ENCODE measurements at regions not wholly inside any gene's neighbourhood (a gene's known extent, or its start where the extent isn't known, plus 50 kb on each side); places are given as distances from the start of the nearest gene placed in this dataset.

- ChIA-PET POLR2A (no interaction called here), CTCF (no interaction called here)
Measured at GRCh38 chr1:201736707-201737320, 92.1 kb upstream of the IPO9 start.

- POLR2A ChIA-PET = no interaction called here
Measured at GRCh38 chr1:201737352-201738060, 91.5 kb upstream of the IPO9 start.

GRCh38 chr1:201739080-201739479 is 89.9 kb upstream of the IPO9 start:
- POLR2A ChIA-PET = no interaction called here
- CTCF ChIA-PET = interaction anchor here (1.3 kb wide), 1 partner anchor 180 kb away, joined by 4 read pairs; no protein-coding TSS in a partner anchor

More at GRCh38 chr1:201737352-201738060, 91.5 kb upstream of the IPO9 start:
- CTCF ChIA-PET = no interaction called here

GRCh38 chr1:201739492-201740085 is 89.4 kb upstream of the IPO9 start:
- ChIA-PET CTCF (interaction anchor here (1.2 to 1.3 kb wide), 2 partner anchors 53 to 181 kb away, joined by 4 read pairs; no protein-coding TSS in a partner anchor), POLR2A (interaction anchor here (0.7 kb wide), 1 partner anchor 941 kb away, joined by 3 read pairs; no protein-coding TSS in a partner anchor)

- ChIA-PET CTCF (interaction anchor here (1.2 to 1.3 kb wide), 2 partner anchors 53 to 181 kb away, joined by 4 read pairs; no protein-coding TSS in a partner anchor), POLR2A (interaction anchor here (0.7 kb wide), 1 partner anchor 941 kb away, joined by 3 read pairs; no protein-coding TSS in a partner anchor)
Measured at GRCh38 chr1:201740086-201740541, 88.8 kb upstream of the IPO9 start.

GRCh38 chr1:201740670-201741111 is 88.3 kb upstream of the IPO9 start:
- POLR2A ChIA-PET = no interaction called here
- CTCF ChIA-PET = interaction anchor here (1.2 kb wide), 1 partner anchor 52 kb away, joined by 4 read pairs; no protein-coding TSS in a partner anchor

GRCh38 chr1:201741763-201742342 is 87.1 kb upstream of the IPO9 start:
- POLR2A ChIA-PET = interaction anchor here (0.7 kb wide), 1 partner anchor 421 kb away, joined by 3 read pairs; no protein-coding TSS in a partner anchor

GRCh38 chr1:201742476-201742875 is 86.5 kb upstream of the IPO9 start:
- ChIA-PET POLR2A (interaction anchor here (0.7 kb wide), 1 partner anchor 421 kb away, joined by 3 read pairs; no protein-coding TSS in a partner anchor), CTCF (no interaction called here)

More at GRCh38 chr1:201741763-201742342, 87.1 kb upstream of the IPO9 start:
- CTCF ChIA-PET = no interaction called here

- CTCF ChIA-PET = no interaction called here
- POLR2A ChIA-PET = no interaction called here
Measured at GRCh38 chr1:201742955-201743805, 85.8 kb upstream of the IPO9 start.

GRCh38 chr1:201745023-201745422 is 83.9 kb upstream of the IPO9 start:
- CTCF ChIA-PET = no interaction called here
- POLR2A ChIA-PET = no interaction called here

GRCh38 chr1:201746156-201746555 is 82.8 kb upstream of the IPO9 start:
- ChIA-PET POLR2A (no interaction called here), CTCF (no interaction called here)

- ChIA-PET CTCF (no interaction called here), POLR2A (no interaction called here)
Measured at GRCh38 chr1:201747261-201747660, 81.7 kb upstream of the IPO9 start.

GRCh38 chr1:201748335-201748734 is 80.6 kb upstream of the IPO9 start:
- ChIA-PET POLR2A (no interaction called here), CTCF (interaction anchor here (1.2 kb wide), 1 partner anchor 25 kb away, joined by 3 read pairs; no protein-coding TSS in a partner anchor)

- ChIA-PET POLR2A (no interaction called here), CTCF (interaction anchor here (1.2 kb wide), 1 partner anchor 26 kb away, joined by 3 read pairs; no protein-coding TSS in a partner anchor)
Measured at GRCh38 chr1:201749059-201749690, 79.8 kb upstream of the IPO9 start.

GRCh38 chr1:201750120-201750519 is 78.8 kb upstream of the IPO9 start:
- CTCF ChIA-PET = no interaction called here
- POLR2A ChIA-PET = no interaction called here

GRCh38 chr1:201750934-201751333 is 78.0 kb upstream of the IPO9 start:
- ChIA-PET CTCF (no interaction called here), POLR2A (no interaction called here)

GRCh38 chr1:201751872-201752271 is 77.1 kb upstream of the IPO9 start:
- ChIA-PET POLR2A (no interaction called here), CTCF (interaction anchor here (0.9 to 1.1 kb wide), 2 partner anchors 44 to 193 kb away, joined by 3 read pairs; no protein-coding TSS in a partner anchor)

- ChIA-PET POLR2A (no interaction called here), CTCF (interaction anchor here (0.9 to 1.1 kb wide), 2 partner anchors 44 to 193 kb away, joined by 3 read pairs; no protein-coding TSS in a partner anchor)
Measured at GRCh38 chr1:201752333-201752732, 76.6 kb upstream of the IPO9 start.

- CTCF ChIA-PET = no interaction called here
- POLR2A ChIA-PET = no interaction called here
Measured at GRCh38 chr1:201753492-201753891, 75.5 kb upstream of the IPO9 start.
